HG02884 (cell line): ENCODE measurements at regions not wholly inside any gene's neighbourhood (a gene's known extent, or its start where the extent isn't known, plus 50 kb on each side); places are given as distances from the start of the nearest gene placed in this dataset.

Experiments
- ATAC-seq: cut with Tn5 transposase; IDR thresholded peaks from one replicate; pipeline ENCODE4 v1.9.1; 2021; ENCODE audit warnings: mild to moderate bottlenecking, moderate library complexity; ENCODE audit not compliant: unreplicated experiment

- no peak for ATAC-seq
Measured at GRCh38 chr6:43951756-43952675, 175.2 kb downstream of the MRPL14 start.

GRCh38 chr6:43951063-43951755 is 176.0 kb downstream of the MRPL14 start:
- ATAC-seq, result no peak

- no peak for ATAC-seq
Measured at GRCh38 chr6:43950731-43951062, 176.6 kb downstream of the MRPL14 start.

- ATAC-seq, result no peak
Measured at GRCh38 chr6:43950051-43950605, 177.1 kb downstream of the MRPL14 start.

- ATAC-seq, result no peak
Measured at GRCh38 chr6:43949551-43949991, 177.7 kb downstream of the MRPL14 start.

- no peak for ATAC-seq
Measured at GRCh38 chr6:43948527-43949485, 178.4 kb downstream of the MRPL14 start.

- ATAC-seq, result no peak
Measured at GRCh38 chr6:43947860-43948259, 177.8 kb downstream of the VEGFA start.

- ATAC-seq, result no peak
Measured at GRCh38 chr6:43946641-43947363, 176.8 kb downstream of the VEGFA start.

GRCh38 chr6:43945768-43946080 is 175.7 kb downstream of the VEGFA start:
- ATAC-seq, result no peak

- no peak for ATAC-seq
Measured at GRCh38 chr6:43944908-43945767, 175.1 kb downstream of the VEGFA start.

- no peak for ATAC-seq
Measured at GRCh38 chr6:43943781-43944250, 173.8 kb downstream of the VEGFA start.

GRCh38 chr6:43943099-43943766 is 173.2 kb downstream of the VEGFA start:
- ATAC-seq, result no peak

- ATAC-seq, result no peak
Measured at GRCh38 chr6:43942616-43943015, 172.6 kb downstream of the VEGFA start.

- no peak for ATAC-seq
Measured at GRCh38 chr6:43942011-43942442, 172.0 kb downstream of the VEGFA start.

GRCh38 chr6:43941174-43941573 is 171.2 kb downstream of the VEGFA start:
- ATAC-seq, result no peak

- ATAC-seq, result no peak
Measured at GRCh38 chr6:43940393-43941087, 170.5 kb downstream of the VEGFA start.

GRCh38 chr6:43940071-43940392 is 170.0 kb downstream of the VEGFA start:
- no peak for ATAC-seq
